Esophagus mucosa (tissue), 1 donor: ENCODE measurements at regions not wholly inside any gene's neighbourhood (a gene's known extent, or its start where the extent isn't known, plus 50 kb on each side); places are given as distances from the start of the nearest gene placed in this dataset.
"Not testable (repeated sequence)": the region's sequence is repeated elsewhere in the genome, so short reads cannot be mapped to it uniquely, and the experiment has no call there.

Experiments
- ATAC-seq: fragments of 200-7000 bp; cut with Tn5 transposase; one replicate; pipeline ENCODE4 v1.9.1; 2020
- donor health status: DM: yes; HTN: yes; CAD: no.

DNA sequence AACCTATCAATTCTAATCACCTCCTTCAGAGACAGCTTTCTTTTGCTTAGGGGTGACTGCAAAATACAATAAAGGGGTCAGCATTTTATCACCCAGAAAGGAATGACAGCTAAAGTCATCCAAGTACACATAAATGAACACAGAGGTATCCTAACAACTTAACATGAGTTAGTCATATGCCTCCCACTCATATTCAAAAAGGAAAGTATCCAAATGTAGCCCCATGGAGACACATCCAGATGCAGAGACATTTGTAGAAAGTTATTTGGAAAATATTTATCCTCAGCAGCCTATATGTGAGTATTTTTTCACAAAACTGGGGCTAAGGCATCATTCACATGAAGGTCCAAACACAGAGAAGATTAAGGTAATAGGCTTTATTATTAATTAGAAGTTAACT, 1579.7 kb upstream of the SLC39A10 start:
- ATAC-seq: no peak

DNA sequence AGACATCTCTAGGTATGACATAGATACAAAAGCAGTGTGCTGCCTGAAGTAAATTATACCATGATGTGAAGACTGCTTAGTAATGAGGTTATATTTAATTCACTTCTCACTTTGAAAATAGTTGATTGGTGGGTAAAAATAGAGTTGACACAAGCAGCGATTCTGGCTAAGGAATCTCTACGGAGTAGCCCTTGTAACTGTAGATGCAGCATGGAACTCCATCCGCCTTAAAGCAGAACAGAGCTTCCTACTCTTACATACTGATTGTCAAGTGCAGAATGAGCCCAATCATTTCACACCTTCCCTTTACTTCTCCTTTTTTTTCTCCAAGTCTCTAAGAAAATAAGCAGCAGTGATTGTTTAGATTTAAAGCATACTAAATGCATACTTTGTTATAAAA, 1594.6 kb upstream of the SLC39A10 start:
- no peak for ATAC-seq

DNA sequence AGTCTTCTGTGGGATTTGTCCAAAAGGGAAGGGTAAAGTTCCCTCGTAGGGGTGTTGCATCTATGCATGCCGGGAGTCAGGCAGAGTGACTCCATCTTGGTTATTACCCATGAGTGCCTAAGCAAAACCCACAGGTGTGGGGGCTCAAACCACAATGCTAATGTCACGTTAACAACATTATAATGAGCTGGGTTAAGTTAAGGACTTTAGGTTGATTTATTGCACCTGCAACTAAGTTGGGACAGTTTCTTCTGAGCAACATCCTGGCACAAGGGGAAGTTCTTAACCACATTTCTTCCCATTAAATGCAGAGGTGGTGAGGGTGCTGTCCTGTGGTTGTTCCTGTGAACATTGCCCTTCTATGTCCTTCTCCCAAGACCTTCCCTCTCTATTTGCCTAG, 1596.8 kb upstream of the SLC39A10 start:
- no peak for ATAC-seq

GRCh38 chr2:194054313-194054712, 1602.7 kb upstream of the SLC39A10 start:
- no peak for ATAC-seq

GRCh38 chr2:194044321-194044720, 1612.7 kb upstream of the SLC39A10 start:
- no peak for ATAC-seq

- ATAC-seq: not testable (repeated sequence)
These were observed 1635.9 kb upstream of the SLC39A10 start for GRCh38 chr2:194021130-194021529.

GRCh38 chr2:194020155-194020554, 1636.9 kb upstream of the SLC39A10 start:
- no peak for ATAC-seq

- ATAC-seq: no peak
These were observed 1641.3 kb upstream of the SLC39A10 start for GRCh38 chr2:194015751-194016150.

- no peak for ATAC-seq
These were observed 1642.4 kb upstream of the SLC39A10 start for GRCh38 chr2:194014639-194015038.

GRCh38 chr2:194004590-194005206, 1652.3 kb upstream of the SLC39A10 start:
- ATAC-seq: no peak

GRCh38 chr2:194003911-194004310, 1653.1 kb upstream of the SLC39A10 start:
- ATAC-seq: no peak

DNA sequence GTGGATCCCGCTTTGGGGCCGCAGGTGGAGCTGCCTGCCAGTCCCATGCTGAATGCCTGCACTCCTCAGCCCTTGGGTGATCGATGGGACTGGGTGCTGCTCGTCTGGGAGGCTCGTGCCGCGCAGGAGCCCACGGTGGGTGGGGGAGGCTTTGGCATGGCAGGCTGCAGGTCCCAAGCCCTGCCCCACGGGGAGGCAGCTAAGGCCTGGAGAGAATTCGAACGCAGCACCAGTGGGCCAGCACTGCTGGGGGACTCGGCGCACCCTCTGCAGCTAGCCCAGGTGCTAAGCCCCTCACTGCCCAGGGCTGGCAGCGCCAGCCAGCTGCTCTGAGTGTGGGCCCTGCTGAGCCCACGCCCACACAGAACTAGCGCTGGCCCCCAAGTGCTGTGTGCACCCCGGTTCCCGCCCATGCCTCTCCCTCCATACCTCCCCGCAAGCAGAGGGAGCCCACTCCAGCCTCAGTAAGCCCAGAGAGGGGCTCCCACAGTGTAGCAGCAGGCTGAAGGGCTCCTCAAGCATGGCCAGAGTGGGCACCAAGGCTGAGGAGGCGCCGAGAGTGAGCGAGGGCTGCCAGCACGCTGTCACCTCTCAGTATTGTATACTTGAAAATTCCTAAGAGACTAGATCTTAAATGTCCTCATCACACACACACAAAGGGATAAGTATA, 1654.2 kb upstream of the SLC39A10 start:
- ATAC-seq: no peak

- ATAC-seq: no peak
These were observed 1666.2 kb upstream of the SLC39A10 start for GRCh38 chr2:193990868-193991267.

DNA sequence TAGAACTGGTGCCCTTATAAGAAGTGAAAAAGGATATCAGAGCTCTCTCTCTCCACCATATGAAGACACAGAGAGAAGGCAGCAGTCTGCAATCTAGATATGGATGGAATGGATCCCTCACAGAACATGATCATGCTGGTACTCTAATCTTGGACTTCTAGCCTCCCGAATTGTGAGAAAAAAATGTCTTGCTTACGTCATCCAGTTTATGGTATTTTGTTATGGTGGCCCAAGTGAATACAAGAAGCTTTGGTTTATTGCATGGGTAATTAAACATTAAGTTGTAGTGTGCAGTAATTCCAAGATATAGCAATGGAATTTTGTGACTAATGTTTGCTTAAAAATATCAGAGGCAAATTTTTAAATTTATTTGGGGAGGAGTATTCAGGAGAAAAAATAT, 1667.4 kb upstream of the SLC39A10 start:
- no peak for ATAC-seq

DNA sequence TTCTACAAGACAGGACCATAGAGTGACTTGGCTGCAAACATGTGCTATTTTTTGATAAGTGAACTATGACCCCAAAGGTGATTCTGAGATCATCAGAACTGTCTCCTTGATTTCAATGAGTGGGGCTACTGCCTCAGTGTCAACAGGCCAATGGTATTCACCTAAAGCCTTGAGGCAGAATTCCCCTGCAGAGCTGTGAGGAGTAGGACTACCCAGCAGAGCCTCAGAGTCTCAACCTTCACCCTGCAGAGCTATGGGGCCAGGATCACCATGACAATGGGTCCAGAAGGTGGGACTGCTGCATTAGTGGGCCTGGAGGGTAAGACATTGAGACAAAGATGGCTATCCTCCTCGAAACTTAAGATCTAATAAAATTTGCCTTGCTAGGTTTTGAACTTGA, 1668.2 kb upstream of the SLC39A10 start:
- no peak for ATAC-seq

GRCh38 chr2:193985272-193985671, 1671.8 kb upstream of the SLC39A10 start:
- ATAC-seq: no peak

DNA sequence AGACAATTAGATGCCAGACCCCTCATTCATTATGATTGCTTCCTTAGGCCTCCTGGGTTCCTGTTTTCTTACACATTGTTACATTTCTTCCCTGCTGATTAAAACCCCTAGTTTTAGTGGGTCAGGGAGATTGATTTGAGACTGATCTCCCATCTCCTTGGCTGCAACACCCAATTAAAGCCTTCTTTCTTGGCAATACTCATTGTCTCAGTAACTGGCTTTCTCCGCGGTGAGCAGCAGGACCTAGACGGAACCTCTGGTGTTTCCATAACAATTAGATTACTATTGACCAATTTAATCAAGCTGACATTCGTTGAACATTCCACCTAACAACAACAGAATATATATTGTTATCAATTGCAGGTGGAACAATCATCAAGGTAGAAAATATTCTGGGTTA, 1676.4 kb upstream of the SLC39A10 start:
- no peak for ATAC-seq

- no peak for ATAC-seq
These were observed 1683.2 kb upstream of the SLC39A10 start for GRCh38 chr2:193973781-193974180.

GRCh38 chr2:193966590-193966989, 1690.4 kb upstream of the SLC39A10 start:
- ATAC-seq: peak; percentile 68

DNA sequence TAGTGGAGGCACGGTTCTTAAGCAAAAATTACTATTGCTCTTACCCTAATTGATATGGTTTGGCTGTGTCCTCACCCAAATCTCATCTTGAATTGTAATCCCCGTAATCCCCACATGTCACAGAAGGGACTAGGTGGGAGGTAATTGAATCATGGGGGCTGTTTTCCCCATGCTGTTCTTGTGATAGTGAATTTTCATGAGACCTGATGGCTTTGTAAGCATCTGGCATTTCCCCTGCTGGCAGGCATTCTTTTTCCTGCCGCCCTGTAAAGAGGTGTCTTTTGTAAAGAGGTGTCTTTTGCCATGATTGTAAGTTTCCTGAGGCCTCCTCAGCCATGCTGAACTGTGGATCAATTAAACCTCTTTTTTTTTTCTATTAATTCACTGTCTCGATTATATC, 1691.8 kb upstream of the SLC39A10 start:
- ATAC-seq: no peak

GRCh38 chr2:193963472-193964119, 1693.4 kb upstream of the SLC39A10 start:
- no peak for ATAC-seq

DNA sequence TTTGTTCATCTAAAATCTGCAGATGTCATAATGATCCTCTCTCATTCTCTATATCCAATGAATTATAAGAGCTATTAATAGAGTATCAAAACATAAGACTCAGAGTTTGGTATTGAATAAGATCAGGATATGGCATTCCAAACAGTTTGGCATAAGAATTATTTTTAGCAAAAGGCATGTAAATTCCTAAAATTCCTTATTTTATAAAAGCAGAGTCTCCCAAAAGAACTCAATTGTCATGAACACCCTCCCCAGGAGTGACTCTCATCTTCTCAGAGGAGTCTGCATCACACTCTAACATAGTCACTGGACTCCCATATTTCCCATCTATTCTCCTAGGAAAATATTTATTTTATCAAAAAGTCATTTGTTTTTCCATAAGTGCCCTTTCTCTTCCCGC, 1710.2 kb upstream of the SLC39A10 start:
- ATAC-seq: no peak

- ATAC-seq: no peak
These were observed 1713.5 kb upstream of the SLC39A10 start for GRCh38 chr2:193943406-193943960.

- no peak for ATAC-seq
These were observed 1721.9 kb upstream of the SLC39A10 start for GRCh38 chr2:193935114-193935513.
